ENCODE measurements at regions not wholly inside any gene's neighbourhood (a gene's known extent, or its start where the extent isn't known, plus 50 kb on each side); places are given as distances from the start of the nearest gene placed in this dataset.

- H3K36me3 Mint-ChIP-seq (ENCODE audit: low read depth, unreplicated experiment): no peaks in the 10 kb centered on the region
- no peaks in the 10 kb centered on the region for H3K4me1 Mint-ChIP-seq (ENCODE audit: unreplicated experiment)
- H3K27ac Mint-ChIP-seq (ENCODE audit: unreplicated experiment): no peak overlapping the region
- peaks cover 11% of the 10 kb centered on the region for H3K27me3 Mint-ChIP-seq (ENCODE audit: unreplicated experiment)
- no peak overlapping the region for H3K4me3 Mint-ChIP-seq (ENCODE audit: unreplicated experiment)
- no peaks in the 10 kb centered on the region for H3K9me3 Mint-ChIP-seq (ENCODE audit: unreplicated experiment)
- TF ChIP-seq CTCF (IDR thresholded peaks at IDR 0.05; ENCODE audit: unreplicated experiment): no peak
- no peak for DNase-seq (ENCODE audit: low spot score)
Observed at GRCh38 chr1:55750628-55750995, 535.4 kb upstream of the USP24 start.

- no peak overlapping the region for H3K4me3 Mint-ChIP-seq (ENCODE audit: unreplicated experiment)
- no peaks in the 10 kb centered on the region for H3K9me3 Mint-ChIP-seq (ENCODE audit: unreplicated experiment)
- H3K27ac Mint-ChIP-seq (ENCODE audit: unreplicated experiment): no peak overlapping the region
- peaks cover 11% of the 10 kb centered on the region for H3K27me3 Mint-ChIP-seq (ENCODE audit: unreplicated experiment)
- no peaks in the 10 kb centered on the region for H3K36me3 Mint-ChIP-seq (ENCODE audit: low read depth, unreplicated experiment)
- no peak for DNase-seq (ENCODE audit: low spot score)
- H3K4me1 Mint-ChIP-seq (ENCODE audit: unreplicated experiment): no peaks in the 10 kb centered on the region
- no peak for TF ChIP-seq CTCF (IDR thresholded peaks at IDR 0.05; ENCODE audit: unreplicated experiment)
Observed at GRCh38 chr1:55749975-55750627, 534.9 kb upstream of the USP24 start.

DNA sequence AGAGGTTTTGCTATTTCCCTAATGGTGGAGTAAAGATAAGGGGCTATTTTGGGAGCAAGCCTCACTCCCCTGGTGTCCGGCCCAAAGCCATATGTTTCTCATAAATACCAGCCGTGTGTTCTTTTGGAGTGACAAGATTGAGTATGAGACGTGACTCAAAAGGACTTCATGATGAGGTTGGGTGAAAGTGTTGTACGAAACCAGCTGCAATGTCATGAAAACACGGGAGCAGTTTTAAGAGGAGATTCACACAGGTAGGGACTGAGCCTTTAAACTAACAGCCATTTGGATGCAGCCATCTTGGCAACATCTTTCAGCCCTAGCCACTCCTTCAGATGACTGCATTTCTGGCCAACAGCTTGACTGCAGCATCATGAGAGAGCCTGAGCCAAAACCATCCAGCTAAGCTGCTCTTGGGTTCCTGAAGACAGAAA is 532.3 kb upstream of the USP24 start:
- Mint-ChIP-seq H3K27me3 (ENCODE audit: unreplicated experiment) (peaks cover 13% of the 10 kb centered on the region), H3K9me3 (ENCODE audit: unreplicated experiment) (no peaks in the 10 kb centered on the region), H3K4me1 (ENCODE audit: unreplicated experiment) (no peaks in the 10 kb centered on the region), H3K36me3 (ENCODE audit: low read depth, unreplicated experiment) (no peaks in the 10 kb centered on the region), H3K4me3 (ENCODE audit: unreplicated experiment) (no peak overlapping the region), H3K27ac (ENCODE audit: unreplicated experiment) (no peak overlapping the region)
- no peak for TF ChIP-seq CTCF (IDR thresholded peaks at IDR 0.05; ENCODE audit: unreplicated experiment)
- DNase-seq (ENCODE audit: low spot score): no peak

DNA sequence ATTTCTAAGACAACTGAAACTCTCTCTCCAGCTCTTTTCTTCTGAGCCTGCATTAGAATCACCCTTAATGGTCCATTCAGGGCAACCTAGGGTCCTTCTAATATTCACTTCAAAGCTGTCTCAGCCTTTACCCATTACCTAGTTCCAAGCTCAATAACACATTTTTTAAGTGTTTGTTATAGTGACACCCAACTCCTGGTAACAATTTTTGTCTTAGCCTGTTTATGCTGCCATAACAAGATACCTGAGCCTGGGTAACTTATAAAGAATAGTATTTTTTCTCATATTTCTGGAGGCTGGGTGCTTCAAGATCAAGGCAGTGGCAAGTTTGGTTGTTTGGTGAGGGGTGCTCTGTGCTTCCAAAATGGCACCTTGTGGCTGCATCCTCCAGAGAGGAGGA is 531.5 kb upstream of the USP24 start:
- Mint-ChIP-seq H3K27ac (ENCODE audit: unreplicated experiment) (no peak overlapping the region), H3K36me3 (ENCODE audit: low read depth, unreplicated experiment) (no peaks in the 10 kb centered on the region), H3K4me3 (ENCODE audit: unreplicated experiment) (no peak overlapping the region), H3K9me3 (ENCODE audit: unreplicated experiment) (no peaks in the 10 kb centered on the region), H3K27me3 (ENCODE audit: unreplicated experiment) (peaks cover 14% of the 10 kb centered on the region), H3K4me1 (ENCODE audit: unreplicated experiment) (no peaks in the 10 kb centered on the region)
- no peak for DNase-seq (ENCODE audit: low spot score)
- TF ChIP-seq CTCF (IDR thresholded peaks at IDR 0.05; ENCODE audit: unreplicated experiment): no peak

- H3K4me1 Mint-ChIP-seq (ENCODE audit: unreplicated experiment): no peaks in the 10 kb centered on the region
- TF ChIP-seq CTCF (IDR thresholded peaks at IDR 0.05; ENCODE audit: unreplicated experiment): no peak
- no peaks in the 10 kb centered on the region for H3K9me3 Mint-ChIP-seq (ENCODE audit: unreplicated experiment)
- peaks cover 9% of the 10 kb centered on the region for H3K27me3 Mint-ChIP-seq (ENCODE audit: unreplicated experiment)
- no peaks in the 10 kb centered on the region for H3K36me3 Mint-ChIP-seq (ENCODE audit: low read depth, unreplicated experiment)
- H3K27ac Mint-ChIP-seq (ENCODE audit: unreplicated experiment): no peak overlapping the region
- no peak overlapping the region for H3K4me3 Mint-ChIP-seq (ENCODE audit: unreplicated experiment)
- no peak for DNase-seq (ENCODE audit: low spot score)
Observed at GRCh38 chr1:55741516-55741915, 526.4 kb upstream of the USP24 start.

Data from endothelial cell (in vitro differentiated cells).